Activated CD4-positive, alpha-beta T cell treated with anti-CD3 and anti-CD28 coated beads, Interleukin-2, amount 50 U/mL, for 4 hours (primary cell): ENCODE measurements at regions not wholly inside any gene's neighbourhood (a gene's known extent, or its start where the extent isn't known, plus 50 kb on each side); places are given as distances from the start of the nearest gene placed in this dataset.
A peak's percentile ranks its signal among the peaks of the same experiment; 100 is the strongest.

ENCODE experiments used
- DNase-seq, 2 experiments: peaks; one replicate each; pipeline ENCODE4 v3.0.0-alpha.2; 2020

DNA sequence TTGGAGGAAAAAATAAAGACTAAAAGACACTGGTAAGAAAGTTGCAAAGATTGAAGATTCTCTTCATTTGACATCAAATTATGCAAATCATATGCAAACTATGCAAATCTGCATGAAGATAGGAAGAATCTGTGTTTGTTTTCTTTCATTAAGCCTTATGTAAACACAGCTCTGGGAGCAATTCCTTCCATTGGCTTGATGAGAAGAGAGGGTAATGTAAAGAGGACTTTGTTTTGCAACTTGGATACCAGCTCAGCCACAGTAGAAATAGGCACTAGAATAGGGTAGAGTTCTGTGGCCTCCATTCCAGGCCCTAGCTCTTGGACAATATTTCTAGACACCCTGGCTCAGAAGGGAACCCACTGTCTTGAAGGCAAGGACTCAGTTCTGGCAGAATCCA, 388.4 kb upstream of the RASGEF1B start:
- DNase-seq: no peak

DNA sequence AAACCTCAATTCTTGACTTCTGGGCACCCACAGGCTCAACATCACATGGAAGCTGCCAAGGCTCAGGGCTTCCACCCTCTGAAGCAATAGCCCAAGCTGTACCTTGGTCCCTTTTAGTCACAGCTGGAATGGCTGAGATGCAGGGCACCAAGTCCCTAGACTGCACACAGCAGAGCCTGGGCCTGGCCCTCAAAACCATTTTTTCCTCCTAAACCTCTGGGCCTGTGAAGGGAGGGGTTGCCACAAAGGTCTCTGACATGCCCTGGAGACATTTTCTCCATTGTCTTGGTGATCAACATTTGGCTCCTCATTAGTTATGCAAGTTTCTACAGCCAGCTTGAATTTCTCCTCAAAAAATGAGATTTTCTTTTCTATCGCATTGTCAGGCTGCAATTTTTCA, 382.7 kb upstream of the RASGEF1B start:
- DNase-seq: no peak

DNA sequence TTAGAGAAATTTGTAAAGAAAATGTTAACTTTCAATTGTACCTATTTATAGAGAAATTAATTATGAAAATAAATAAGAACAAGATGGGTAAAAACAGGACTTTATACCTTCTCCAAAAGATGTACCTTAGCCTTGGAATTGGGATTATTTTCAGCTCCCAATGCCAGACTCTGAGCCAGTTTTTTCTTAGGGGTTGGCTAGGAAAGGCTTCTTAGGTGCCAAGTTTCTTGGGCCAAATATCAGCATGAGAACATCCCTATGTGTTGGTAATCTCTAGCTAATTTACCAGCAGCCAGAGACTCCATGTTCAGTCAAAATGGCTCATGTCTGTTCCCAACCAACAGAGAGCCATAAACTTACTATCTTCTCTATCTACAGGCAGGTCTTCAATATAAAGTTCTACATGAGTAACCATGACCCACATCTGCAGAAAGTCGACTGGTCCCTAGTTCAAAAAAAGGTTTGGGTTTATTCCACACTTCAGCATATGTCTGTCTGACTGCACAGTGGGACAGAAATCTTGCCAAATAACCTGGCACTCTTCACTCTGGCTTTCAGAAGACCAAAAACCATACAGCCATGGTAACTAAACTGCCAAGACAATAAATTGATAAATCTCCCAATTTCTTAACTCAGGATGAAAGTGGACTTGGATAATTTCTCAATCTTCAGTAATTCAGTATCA, 380.5 kb upstream of the RASGEF1B start:
- DNase-seq: no peak

DNA sequence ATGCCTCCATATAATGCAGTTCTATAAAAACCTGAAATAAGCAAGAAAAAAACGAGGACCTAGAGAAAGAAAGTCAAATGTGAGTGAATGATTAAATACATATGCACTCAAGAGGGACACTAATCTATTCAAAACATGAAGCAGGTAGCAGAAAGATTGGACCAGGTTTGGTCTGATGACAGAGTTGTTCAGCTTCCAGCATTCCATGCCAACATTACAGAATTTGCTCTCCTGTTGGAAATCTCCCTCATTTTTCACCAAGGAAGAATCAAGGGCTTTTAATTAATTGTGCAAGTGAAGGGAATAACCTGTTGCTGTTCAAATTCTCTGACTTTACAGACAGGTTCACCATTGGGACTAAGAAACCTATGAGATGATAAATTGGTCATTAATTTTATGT, 379.0 kb upstream of the RASGEF1B start:
- DNase-seq: no peak

DNA sequence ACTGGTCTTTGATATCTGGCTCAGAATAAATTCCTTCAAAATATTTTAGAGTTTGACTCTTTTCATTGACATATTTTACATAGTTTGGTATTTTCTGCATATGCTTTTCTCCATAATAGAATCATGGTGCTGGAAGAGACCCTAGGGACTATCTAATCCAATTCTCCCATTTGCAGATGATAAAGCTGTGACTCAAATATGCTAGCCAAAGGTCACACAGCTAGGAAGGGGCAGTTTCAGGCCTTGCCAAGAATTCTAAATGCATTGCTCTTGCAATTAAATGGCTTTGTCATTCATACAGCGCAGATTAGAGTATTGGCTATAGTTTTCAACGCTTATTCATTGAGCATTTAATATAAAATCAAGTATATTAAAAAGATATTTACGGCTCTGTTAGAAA, 374.1 kb upstream of the RASGEF1B start:
- no peak for DNase-seq

DNA sequence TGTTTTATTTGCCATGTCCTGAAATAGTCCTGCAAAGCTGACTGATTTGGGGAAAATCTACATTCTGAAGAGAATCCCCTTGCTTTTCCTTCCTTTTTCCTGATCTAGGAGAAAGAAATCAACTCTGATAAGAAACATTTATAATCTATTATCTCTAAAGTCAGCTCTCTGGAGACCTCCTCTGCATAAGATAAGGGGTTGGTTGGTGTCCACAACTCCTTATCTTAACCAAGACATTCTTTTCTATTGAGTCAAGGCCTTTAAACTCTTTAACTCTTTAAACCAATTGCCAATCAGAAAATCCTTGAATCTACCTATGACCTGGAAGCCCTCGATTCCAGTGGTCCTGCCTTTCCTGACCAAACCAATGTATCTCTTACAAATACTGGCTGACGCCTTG, 373.6 kb upstream of the RASGEF1B start:
- DNase-seq: no peak

DNA sequence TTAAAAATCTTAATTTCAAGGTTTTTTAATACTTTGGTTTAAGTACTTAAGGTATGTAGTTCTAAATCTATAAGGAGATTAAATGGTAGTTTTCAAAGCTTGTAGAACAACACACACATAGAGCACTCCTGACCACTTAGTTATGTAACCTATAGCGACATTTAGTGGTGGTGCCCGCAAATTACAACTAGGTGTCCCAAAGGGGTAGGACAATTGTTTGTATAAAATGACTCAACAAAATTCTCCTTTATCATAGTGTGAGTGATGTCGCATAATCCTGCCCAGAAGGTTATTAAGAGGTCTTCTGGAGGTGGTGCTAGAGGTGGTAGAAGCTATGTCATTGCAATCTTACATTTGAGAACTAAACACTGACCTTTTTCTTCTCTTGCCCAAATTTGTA, 373.0 kb upstream of the RASGEF1B start:
- DNase-seq: peak; percentile 61 to 62

DNA sequence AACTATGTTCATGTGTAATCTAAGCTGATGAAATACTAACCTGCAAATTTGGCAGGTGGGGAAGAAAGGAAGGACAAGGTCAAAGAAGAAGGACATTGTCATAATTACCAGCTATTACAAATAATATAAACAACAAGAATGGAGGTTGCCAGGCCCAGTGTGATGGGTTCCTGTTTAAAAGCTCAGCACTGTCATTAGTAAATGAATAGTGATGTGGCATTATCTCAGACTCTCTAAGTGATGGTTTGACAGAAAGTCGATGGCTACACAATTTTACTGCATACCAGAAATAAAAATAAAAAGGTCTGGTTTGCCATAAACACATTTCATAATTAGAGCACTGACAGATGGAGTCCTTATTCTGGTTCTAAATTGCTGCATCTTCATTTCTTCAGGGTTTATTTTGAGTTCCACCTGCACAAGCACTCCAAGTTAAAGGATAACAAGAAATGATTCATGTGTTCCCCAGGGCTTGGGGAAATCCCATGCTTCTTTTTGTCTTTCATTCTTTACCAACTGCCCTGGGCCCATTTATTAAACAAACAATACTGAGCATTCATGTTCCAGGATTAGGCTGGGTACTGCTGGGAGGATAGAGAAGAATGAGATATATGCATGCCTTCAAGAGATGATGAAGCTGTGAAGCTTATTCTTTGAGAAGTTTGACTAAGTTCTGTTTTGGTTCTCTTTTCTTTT, 367.8 kb upstream of the RASGEF1B start:
- no peak for DNase-seq

DNA sequence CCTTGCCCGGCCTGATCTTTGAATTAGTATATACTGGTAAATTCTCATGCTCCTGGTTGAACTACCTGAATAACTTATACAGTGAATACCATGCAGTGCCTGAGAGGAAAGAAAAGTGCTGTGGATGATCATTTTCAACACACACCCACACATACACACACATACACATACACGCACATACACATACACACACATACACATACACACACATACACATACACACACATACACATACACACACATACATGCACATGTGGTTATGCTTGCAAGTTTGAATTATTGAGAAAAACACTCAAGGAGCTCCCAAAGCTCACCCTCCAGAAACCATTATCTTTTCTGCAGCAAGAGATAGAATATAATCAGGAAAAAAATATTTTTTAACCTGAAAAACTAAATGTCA, 366.9 kb upstream of the RASGEF1B start:
- no peak for DNase-seq

DNA sequence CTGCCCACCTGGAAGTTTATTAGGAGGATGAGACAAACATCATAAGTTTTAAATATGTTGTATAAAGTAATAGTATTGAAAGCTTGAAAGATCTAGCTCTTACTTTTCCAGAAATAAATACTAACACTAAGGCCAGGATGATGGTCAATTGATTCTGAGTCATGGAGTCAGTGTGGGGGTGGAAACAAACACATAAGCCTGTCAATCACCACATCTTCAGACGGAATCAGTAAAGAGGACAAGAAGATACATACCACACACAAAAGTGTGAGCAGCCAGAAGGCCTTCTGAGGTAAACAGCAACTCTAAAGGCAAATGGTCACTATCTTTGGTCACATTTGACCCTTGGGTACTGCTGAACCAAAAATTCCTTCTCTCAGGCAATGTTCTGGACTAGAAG, 365.0 kb upstream of the RASGEF1B start:
- no peak for DNase-seq

DNA sequence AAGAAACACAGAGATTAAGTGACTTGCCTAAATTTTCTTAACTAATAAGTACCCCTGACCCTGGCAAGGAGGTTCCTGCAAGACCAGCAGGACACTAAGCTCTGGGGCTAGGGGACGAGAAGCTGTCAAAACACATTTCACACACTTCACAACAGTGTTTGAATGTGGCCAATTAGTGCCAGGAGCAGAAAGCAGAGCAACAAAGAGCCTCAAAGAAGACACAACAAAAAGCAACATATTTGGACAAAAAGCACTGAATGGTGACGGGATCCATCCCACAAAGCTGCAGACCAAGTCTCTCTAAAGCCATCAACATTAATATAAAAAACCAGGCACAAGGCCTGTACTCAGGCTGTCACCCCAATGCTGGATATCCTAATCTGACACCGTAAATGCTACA, 361.9 kb upstream of the RASGEF1B start:
- DNase-seq: no peak

DNA sequence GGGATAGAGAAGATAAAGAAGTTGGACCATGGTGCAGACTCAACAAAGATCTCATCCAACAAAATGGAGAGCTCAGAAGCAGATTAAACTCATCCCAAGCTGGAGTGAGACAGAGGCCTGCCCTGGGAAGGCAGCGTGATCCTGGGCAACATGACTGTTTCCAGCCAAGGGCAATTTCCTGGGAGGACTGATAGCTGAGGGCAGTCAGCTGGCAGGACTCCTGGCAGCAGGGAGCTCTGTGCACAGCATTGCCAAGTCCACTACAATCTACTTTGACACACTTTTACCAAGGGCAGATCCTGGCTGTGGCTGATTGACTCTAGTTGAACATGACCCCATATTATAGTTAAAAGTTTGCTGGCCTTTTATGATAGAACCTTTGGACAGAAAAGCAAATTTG, 357.3 kb upstream of the RASGEF1B start:
- no peak for DNase-seq

DNA sequence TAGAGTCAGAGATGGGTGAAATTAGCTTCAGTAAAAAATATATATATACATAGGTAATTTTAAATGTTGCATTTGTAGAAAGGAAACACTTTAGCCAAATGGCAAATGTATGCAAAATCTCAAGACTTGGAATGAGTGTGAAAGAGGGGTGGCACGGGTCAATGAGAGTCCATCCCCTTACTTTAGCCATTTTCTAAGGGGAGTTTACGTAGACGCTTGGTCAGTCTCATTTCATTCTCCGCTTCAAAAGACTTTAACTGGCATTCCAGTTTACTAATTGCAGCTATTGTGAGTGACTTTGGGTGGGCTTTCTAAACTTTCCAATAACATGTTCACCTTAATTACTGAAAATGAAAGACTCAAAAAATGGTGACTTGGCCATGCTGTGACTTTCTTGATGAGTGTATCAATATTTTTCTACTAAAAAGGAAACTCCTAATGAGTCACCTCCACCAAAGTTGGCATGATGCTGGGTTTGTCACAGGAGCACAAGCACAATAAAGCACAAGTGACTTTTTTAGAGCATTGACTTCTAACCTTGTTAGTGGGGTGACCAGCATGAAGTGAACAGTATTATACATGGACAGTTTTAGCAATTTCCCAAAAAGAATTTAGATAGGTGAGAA, 356.0 kb upstream of the RASGEF1B start:
- no peak for DNase-seq

DNA sequence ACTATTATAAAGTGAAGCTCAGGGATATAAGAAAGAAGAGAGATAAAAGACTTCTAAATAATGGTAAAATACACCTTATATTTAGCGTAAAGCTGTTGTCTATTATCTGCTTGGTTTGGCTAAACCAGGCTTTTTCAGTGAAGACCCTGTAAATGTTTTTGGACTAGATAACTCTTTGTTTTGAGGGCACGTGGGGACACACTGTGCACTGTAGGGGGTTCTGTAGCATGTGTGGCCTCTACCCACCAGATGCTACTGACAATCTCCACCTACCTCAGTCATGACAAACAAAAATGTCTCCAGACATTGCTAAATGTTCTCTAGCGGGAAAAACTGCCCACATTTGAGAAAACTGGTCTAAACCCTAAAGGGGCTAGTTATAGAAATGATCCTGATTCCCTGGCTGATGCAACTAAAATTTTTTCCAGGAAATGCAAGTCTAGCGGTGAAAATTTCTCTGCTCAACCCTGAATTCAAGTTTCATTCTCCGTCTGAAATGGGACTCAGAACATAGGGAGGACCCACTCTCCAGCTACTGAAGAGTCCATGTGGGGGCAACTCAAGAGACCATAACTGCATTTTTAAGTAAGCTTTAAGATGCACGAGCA, 355.2 kb upstream of the RASGEF1B start:
- DNase-seq: no peak

DNA sequence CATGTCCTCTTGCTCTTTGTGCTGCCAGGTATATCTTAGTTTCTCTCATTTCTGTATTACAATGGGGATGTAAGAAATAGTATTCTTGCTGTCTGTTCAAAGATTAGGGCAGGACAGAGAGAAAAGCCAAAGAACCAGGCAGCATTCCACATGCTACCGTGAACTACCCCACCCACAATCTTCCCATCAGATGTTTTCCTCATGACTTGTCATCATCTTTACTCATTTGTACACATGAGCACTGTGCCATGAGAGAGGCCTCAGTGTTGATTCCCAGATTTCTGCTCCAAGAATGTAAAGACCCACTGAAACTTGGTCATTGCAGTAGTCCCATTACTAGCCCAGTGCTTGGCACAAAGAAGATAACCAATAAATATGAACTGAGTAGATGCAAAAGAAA, 354.6 kb upstream of the RASGEF1B start:
- no peak for DNase-seq

DNA sequence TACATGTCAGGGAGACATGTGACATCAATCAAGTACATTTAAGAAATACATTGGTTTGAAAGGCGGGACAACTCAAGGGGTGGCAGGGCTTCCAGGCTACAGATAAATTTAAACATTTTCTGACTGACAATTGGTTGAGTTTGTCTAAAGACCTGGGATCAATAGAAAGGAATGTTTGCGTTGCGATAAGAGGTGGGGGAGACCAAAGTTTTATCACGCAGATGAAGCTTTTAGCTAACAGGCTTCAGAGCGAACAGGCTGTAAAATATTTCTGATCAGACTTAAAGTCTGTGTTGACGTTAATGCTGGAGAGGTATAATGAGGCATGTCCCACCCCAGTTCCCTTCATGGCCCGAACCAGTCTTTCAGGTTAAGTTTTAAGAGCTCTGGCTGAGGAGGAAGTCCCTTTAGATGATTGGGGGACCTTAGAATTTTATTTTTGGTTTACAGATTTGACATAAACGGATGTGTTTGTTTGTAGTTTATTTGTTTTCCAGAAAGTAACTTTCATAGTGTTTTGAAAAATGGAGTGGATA, 346.7 kb upstream of the RASGEF1B start:
- no peak for DNase-seq

DNA sequence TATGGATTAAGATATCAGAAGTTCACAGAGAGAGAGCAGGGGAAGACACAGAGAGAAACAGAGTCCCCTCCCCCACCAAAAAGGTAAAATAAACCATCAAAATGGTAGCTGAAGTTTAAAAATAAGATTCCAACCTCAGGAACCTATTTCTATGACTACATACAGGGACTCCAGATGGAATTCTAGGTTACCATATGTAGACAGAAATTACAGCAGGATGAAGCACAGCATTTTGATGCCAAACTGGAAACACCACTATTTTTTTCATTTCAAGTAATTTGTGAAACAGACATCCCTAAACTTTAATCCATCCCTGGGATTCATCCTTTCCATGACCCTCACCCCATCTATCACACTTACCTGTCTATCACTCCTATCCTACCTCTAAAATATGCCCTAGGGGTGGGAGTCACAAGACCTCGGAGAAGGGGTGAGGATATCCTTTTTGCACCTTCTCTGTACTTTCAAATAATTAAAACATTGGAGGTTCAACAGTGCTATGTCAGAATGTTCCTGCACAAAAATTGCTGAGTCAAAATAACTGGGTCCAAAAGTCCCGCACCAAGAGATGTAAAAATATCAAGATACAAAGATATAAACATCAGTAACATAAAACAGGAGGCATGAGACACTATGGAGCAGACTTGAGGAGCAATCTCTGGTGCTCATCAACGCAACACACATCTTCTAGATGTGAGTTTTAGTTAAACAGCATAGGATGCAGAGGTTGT, 344.5 kb upstream of the RASGEF1B start:
- no peak for DNase-seq

DNA sequence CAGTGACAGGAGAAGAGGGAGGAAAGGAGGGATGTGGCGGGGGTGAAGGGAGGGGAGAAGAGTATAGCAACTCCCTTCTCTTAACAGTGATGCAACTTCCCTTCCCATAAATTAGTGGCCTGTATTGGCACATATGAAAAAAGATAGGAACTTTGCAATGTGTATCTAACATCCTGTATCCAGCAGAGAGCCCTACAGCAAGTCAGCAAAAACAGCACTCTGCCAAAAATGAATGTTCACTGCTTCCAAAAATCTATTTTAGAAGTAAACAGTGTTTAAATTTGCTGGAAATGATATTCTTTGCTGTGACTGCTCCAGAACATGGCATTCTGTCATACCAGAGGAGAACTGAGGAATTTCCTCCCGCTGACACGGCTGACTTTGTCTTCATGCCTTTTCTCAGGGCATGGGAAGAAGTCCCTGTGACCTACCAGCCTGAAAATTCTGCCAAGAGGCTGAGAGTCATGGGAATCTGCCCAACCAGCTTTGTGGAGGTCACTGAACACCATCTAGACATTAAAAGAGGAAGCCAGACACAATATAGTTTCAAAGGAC, 343.4 kb upstream of the RASGEF1B start:
- no peak for DNase-seq

DNA sequence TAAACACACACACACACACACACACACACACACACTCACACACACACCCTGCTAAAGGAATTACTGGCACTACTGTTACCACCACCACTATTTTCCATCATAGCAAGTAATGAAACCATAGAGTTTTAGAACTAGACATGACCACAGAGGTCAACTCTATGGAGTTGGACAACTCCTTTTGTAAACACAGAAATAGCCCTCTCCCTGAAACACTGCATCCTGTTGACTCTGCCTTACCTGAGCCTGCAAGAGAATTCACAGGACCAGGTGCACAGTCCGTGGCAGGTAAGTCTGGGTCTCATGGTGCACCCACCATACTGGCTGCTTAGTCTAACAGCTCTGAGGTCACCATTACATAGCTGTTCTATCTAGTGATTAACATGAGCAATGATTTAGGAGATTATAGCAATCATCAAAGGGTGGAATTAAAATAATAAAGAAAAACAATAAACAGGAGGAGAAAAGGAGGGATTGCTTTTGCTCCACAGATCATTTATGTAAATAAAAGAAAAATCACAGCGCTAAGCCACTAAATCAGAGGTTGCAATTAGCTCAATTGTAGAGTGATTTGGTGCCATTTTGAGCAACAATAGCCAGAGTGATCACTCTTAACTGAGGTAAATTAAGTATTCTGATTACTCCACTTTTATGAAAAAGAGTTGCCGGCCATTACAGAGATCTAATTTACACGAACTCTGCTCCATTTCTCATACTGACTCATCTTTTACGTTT, 340.0 kb upstream of the RASGEF1B start:
- no peak for DNase-seq

DNA sequence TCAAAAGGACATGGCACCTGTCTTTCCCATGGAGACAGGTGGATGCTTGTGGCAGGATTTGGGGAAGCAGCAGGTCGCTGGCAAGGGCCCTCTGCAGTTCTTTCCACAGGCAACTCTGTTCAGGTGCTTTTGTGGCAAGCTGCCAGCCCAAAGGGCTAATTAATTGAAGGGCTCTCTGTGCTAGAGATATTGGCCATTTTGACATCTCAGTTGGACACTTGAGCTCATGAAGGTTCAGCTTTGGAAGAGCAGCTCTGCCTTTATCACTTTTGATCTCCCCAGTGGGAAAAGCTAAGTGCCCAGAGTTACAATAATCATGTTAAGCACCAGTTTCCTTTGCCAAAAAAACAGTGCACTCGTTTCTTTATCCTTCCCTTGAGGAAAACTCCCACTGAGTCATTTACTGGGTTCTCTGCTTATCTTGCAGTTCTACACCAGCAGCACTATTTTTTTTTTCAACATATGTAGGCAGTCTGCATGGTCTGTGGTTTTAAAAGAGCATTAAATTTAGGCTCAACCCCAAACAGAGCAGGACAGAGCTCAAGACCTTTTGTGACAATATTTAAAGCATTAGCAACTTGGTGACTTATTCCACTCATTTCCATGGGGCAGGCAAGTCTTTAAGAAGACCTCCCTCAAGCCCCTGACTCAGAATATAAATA, 336.4 kb upstream of the RASGEF1B start:
- DNase-seq: no peak

DNA sequence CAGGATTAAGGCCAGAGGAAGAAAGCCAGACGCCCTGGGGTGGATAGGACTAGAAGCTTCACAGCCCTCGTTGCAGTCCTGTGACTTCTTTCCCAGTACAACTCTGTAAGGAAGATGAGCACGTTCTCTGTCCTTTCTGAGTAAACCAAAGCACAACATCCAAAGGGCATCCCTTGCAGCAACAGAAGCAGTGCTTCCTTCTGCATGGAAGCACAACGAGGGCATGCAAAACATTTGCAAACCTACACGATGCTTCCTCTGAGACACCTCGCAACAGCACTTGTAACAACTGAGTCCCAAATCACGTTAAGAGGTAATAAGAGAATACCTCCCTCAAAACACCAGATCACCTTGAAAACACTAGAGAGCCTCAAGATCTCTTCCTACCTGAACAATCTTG, 335.7 kb upstream of the RASGEF1B start:
- DNase-seq: no peak
